ENCODE measurements at regions not wholly inside any gene's neighbourhood (a gene's known extent, or its start where the extent isn't known, plus 50 kb on each side); places are given as distances from the start of the nearest gene placed in this dataset.

GRCh38 chr21:32881458-32881857 is 109.9 kb upstream of the PAXBP1 start:
- no peak for DNase-seq (ENCODE audit: low read depth in 2 of 2)

DNA sequence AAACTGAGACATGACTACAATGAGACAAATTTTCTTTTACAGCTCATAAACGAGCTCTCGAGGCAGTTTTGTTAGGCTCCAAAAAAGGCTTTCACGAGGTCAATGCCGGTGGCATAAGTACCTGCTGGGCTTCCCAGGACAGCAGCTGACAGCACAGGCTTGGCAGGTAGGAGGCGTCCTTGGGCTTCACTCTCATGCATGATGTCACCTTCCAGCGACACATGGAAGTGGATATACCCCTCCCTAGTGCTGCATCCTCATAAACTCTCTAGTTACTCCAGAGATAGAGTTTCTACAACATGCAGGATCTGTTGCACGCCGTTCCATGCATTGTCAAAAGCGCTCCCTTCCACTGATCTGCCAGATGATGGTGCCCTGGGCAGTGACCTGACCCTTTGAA is 112.5 kb upstream of the PAXBP1 start:
- no peak for DNase-seq (ENCODE audit: low read depth in 2 of 2)

DNA sequence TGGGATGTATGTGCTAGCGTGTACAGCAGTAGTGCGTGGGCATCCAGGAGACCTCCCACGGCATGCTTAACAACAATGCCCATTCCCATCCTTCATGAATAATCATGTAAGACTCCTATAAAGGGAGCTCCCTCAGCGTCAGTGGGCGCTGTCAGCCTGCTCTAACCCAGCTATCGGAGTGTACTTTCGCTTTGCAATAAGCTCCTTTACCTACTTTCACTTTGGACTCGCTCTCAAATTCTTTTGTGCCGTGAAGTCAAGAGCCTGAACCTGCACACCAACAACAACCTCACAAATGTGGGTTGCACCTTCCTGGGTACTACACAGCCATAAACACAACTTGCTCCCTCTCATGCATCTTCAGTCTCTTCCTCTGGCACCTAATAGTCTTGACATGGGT is 114.8 kb upstream of the PAXBP1 start:
- DNase-seq (ENCODE audit: low read depth in 2 of 2), result no peak

DNA sequence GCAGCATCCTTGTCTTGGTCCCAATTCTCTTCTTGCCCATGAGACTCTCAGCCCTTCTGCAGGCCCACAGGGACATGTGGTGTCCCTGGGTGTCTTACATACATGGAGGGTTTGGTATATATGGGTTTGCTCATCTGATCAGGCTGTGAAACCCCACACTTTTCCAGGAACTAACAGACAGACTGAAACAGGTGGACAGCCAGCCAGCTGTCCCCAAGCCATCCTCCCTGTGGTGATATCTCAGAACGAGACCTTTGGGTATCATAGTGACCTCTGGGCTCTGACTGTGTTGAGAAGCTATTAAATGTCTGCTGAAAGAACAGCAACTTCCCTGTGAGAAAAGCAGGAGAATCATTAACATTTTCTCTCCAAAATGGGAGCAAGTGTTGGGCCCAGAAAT is 115.5 kb upstream of the PAXBP1 start:
- no peak for DNase-seq (ENCODE audit: low read depth in 2 of 2)

GRCh38 chr21:32888971-32889370 is 117.4 kb upstream of the PAXBP1 start:
- no peak for DNase-seq (ENCODE audit: low read depth in 2 of 2)

- DNase-seq (ENCODE audit: low read depth in 2 of 2), result no peak
Observed at GRCh38 chr21:32889596-32889995, 118.0 kb upstream of the PAXBP1 start.

DNA sequence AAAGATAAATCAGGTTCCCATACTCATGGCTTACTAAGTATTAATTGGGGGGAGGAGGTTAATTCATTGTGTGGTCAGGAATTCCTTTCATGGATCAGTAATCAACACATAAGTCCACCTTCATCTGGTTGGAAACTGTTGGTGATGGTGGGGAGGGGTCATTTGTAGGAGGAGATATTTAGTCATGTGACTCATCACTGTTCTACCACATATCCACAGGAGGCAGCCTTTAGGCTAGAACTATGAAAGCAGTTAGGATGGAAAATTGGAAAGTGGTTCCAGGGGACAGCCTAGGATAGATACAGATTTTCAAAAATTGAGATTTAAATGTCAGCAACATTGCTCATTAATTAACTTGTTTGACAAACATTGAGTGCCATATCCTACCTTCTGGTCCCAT is 122.8 kb upstream of the PAXBP1 start:
- no peak for DNase-seq (ENCODE audit: low read depth in 2 of 2)

GRCh38 chr21:32900814-32901213 is 124.9 kb upstream of the OLIG2 start:
- DNase-seq (ENCODE audit: low read depth in 2 of 2), result no peak

GRCh38 chr21:32907521-32907920 is 118.2 kb upstream of the OLIG2 start:
- no peak for DNase-seq (ENCODE audit: low read depth in 2 of 2)

DNA sequence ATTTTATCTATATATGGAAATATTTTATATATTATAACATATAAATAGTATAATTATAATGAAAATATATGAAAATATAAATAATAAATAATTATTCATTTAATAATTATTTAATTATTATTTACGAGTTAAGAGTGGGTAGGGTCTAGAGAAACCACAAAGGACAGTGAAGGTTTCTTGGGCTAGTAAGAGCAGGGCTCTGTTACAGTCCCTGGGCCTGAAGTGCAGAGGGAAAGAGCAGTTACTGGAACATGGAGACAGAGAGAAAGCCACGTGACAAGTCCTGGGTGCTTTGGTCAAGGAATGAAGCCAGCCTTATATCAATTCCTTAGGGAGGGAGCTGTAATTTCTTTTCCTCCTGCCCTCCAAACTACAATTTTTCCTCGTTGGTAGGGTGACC is 117.2 kb upstream of the OLIG2 start:
- DNase-seq (ENCODE audit: low read depth in 2 of 2), result no peak

GRCh38 chr21:32909393-32909792 is 116.3 kb upstream of the OLIG2 start:
- DNase-seq (ENCODE audit: low read depth in 2 of 2), result no peak

GRCh38 chr21:32914424-32915039 is 111.2 kb upstream of the OLIG2 start:
- DNase-seq (ENCODE audit: low read depth in 2 of 2), result no peak

DNA sequence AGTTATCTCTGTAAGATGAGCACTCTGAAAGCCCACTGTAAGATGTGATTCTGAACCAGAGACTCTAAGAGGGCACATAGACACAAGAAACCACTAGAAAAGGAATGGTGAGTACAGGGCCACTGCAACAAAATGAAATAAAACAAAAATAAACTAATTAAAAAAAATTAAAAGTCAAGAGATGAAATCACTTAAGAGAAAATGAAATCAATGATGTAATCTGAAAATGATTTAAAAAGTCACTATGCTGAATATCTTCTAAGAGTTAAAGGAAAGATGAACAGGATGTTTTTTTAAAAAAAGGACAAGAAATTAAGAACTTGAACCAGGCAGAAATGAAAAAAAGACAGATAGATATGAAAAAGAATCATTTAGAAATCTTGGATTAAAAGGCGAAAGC is 110.6 kb upstream of the OLIG2 start:
- DNase-seq (ENCODE audit: low read depth in 2 of 2), result no peak

- DNase-seq (ENCODE audit: low read depth in 2 of 2), result no peak
Observed at GRCh38 chr21:32916088-32916487, 109.6 kb upstream of the OLIG2 start.

DNA sequence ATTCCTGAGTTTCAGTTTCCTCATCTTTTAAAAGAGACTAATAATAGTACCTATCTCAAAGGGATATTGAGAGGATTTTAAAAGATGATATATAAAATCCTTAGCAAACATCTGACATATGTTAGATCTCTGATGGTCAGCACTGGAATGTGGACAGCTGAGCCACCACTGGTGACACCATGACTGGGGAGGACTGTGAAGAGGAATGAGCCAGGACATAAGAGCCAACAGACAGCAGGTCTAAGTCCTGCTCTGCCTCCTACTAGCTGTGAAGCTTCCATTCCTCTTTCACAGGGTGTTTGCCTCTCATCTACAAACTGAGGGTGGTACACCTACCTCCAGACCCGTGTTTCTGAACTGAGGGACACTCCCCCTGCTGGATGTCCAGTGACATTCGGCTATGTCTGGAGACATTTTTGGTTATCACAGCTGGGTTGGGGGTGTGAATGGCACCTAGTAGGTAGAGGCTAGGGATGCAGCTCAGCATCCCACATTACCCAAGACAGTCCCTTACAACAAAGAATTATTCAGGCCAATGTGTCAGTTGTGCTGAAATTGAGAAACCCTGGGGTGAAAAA is 109.1 kb upstream of the OLIG2 start:
- no peak for DNase-seq (ENCODE audit: low read depth in 2 of 2)

DNA sequence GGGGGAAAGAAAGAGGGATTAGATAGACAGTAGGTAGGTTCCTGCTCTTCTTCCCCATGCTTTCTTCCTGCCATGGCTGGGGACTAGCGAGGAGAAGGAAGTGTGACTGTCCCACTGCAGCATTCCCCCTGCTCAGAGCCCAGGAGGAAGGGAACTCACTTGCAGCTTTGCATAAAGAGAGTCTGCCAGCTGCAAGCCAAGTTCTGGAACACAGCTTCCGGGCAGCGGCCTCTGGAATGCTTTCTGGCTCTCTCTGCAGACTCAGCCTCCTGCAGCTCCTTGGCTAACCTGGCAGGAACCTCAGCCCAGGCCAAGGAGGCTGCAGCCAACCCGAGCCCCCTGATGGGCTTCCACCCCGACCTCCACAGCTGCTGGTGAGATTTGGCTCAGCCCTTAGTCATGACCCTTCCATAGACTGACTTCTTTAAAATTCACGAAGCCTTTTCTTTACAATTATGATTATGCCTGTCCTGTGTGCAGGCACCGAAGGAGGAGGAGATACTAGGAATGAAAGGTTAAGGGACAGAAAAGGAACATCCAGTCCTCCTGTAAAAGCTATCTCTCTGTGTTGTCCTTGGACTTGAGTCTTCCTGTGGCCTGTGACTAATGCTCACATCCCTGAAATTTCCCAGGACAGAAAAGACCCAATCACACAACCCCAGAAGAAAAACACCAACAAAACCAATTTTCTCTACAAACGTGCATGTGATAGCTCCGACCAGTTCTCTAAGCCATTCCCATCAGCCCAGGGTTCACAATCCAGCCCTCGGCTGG is 108.2 kb upstream of the OLIG2 start:
- no peak for DNase-seq (ENCODE audit: low read depth in 2 of 2)

GRCh38 chr21:32918478-32919120 is 107.1 kb upstream of the OLIG2 start:
- no peak for DNase-seq (ENCODE audit: low read depth in 2 of 2)

DNA sequence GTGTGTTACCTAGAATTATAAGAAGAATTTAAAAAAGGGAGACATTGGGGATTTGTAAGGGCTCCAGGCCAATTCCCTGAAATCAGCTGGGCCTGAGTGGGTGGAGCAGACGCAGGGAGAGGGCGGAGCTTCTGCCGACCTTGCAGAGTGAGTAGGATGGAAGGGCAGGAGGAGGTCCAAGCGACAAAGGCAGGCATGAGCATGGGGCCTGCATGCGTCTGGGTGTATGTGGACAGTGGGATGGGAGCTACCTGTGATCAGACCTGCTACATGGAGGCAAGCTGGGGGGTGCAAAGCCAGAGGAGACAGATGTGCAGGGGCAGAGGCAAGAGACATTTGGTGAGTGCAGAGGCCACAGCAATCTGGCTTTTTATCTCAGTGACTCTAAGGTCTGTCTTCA is 105.3 kb upstream of the OLIG2 start:
- DNase-seq (ENCODE audit: low read depth in 2 of 2), result no peak

- peak in 1 of 2 donors; percentile 34 for DNase-seq (ENCODE audit: low read depth in 2 of 2)
Observed at GRCh38 chr21:32921632-32922230, 104.0 kb upstream of the OLIG2 start.

DNA sequence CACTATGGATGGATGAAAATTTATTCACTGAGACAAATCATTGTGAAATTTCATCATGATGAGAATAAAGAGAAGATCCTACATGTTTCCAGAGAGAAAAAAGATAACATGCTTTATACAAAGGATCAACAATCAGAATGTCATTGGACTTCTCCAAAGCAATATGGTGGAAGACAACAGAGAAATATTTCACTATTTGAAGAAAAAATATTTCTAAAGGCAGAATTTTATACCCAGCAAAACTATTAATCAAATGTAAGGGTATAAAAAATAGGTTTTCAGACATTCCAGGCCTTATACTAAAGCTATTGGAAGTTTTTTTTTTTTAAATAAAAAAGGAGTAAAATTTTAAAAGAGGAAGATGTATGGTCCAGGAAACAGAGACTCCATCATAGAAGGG is 100.6 kb upstream of the OLIG2 start:
- DNase-seq (ENCODE audit: low read depth in 2 of 2), result no peak

- DNase-seq (ENCODE audit: low read depth in 2 of 2), result no peak
Observed at GRCh38 chr21:32929633-32930038, 96.1 kb upstream of the OLIG2 start.

GRCh38 chr21:32930673-32931072 is 95.1 kb upstream of the OLIG2 start:
- DNase-seq (ENCODE audit: low read depth in 2 of 2), result no peak

All from dermis microvascular lymphatic vessel endothelial cell (primary cell).